GM19043 (cell line): ENCODE measurements at regions not wholly inside any gene's neighbourhood (a gene's known extent, or its start where the extent isn't known, plus 50 kb on each side); places are given as distances from the start of the nearest gene placed in this dataset.
"Not testable (repeated sequence)": the region's sequence is repeated elsewhere in the genome, so short reads cannot be mapped to it uniquely, and the experiment has no call there.

ENCODE experiments used
- ATAC-seq: cut with Tn5 transposase; IDR thresholded peaks from one replicate; pipeline ENCODE4 v1.9.1; 2021; ENCODE audit warnings: low read depth; ENCODE audit not compliant: unreplicated experiment

DNA sequence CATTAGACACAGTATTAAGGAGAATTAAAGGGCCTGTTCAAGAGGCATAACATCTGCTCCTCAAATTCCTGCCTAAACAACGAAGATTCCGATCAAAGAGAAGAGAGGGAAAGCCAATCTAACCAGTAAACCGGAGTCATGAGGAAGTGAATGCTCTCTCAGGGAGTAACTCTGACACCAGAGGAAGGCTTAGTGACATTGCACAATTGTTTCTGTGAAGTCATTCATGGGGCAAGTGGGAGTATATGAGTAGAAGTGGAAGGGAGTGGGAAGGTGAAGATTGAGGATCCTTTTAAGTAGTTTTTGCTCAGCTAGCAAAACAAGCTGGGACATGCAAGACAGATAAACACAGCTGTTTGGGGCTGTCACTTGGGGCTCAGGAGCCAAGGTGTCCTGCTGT is 136.4 kb upstream of the FAM174A start:
- not testable (repeated sequence) for ATAC-seq

DNA sequence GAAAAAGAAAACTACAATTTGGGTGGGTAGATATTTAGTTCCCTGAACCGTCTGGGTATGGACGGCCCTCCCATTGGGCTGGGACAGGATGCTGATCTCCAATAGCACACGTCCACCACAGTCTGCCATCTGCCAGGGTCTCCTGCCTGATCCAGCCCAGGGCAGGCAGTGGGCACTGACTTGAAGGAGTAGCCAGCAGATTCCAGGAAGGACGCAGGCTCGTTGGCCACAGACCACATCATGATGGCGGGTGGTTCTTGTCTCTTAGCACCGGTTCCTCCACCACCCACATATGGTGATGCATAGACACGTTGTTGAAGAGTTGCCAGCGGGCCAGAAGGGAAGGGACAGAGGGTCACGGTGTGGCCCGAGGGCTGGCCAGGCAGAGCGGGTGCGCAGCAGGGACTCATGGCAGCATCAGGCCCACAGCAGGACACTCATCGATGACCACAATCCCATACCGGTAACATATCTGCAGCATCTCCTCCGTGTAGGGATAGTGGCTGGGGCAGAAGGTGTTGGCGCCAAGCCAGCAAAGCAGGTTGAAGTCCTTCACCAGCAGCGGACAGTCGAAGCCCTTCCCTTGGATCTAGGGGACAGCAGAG is 155.8 kb upstream of the FAM174A start:
- not testable (repeated sequence) for ATAC-seq

DNA sequence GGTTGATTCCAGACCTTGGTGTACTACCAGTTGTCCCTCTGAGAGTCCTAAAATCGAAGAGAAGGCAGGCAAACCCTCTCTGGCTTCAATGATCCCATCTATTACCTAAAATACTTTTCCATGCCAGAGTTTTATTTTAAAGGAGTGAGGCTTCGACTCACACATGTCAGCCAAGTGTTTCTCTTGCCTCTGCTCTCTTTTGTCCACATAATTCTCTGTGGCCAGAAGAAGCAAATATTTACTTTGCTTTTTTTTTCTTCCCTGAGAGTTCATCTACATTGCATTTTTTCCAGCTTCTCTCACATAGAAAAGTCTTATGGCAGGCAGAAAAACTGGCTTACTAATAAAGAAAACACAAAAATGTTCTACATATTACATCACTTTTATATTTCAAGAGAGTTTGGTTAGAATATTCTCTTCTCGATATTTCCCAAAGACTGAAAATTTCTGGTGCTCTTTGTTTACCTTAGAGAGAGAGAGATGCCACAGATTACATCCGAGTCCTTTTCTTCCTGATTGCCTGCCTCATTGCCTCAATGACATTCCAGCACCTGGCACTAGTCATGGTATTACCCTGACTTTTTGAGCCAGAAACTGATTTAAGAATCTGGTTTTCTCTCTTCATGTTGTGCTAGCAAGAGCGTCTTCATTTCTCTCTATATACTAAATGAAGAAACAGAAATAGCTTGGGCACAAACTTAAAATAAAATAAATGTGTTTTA is 170.3 kb upstream of the FAM174A start:
- ATAC-seq, result not testable (repeated sequence)

DNA sequence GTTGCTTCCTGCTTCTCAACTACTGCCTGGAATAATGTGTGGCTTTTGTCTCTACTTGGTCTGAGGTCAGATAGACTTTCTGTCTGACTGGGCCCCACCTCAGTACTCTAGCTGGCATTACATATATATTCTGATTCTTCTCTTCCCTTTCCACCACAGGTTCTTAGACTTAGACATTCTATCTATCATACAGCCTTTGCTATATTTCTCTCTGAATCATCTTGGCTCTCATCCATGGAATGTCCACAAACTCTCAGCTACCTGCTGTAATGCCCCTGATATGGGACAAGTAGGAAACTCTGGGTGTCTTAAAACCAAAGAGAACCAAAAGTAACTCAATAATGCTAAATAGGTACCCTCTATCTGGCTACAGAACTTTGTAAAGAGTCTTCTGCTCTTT is 170.8 kb upstream of the FAM174A start:
- not testable (repeated sequence) for ATAC-seq

DNA sequence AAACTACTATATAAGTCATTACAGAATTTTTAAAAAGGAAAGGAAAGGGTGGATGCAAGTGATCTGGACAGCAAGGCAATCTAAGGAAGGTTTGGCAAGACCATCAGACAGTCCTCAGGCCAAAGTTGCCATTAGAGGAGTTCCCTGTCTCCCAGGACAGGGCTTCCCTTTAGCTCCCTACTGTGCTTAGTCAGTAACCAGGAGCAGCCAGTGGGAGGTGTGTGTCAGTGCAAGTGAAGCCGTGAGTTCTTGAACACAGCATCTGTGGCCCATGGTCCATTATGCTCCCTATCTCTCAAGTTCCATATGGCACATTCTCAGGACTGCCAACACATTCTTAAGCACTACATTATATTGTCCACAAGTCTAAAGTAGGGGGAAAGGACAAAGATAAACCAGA is 175.2 kb upstream of the FAM174A start:
- ATAC-seq, result not testable (repeated sequence)

DNA sequence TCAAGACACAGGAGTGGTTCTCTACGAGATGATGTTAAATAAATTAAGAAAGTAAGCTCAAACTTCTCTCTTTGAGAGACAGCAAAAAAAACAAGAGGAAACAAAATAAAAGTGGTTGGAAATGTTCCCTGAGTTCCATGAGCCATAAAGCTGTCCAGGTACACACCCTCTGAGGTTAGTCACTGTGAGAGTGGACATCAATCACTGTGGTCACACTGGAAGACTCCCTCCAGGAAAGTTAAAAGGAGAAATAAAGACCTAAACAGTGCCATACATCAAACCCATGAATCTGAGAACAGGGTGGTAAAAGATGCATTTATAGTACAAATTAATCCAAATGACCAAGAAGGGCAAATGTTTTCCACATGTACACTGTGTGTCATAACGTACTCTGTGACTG is 188.9 kb upstream of the FAM174A start:
- not testable (repeated sequence) for ATAC-seq

DNA sequence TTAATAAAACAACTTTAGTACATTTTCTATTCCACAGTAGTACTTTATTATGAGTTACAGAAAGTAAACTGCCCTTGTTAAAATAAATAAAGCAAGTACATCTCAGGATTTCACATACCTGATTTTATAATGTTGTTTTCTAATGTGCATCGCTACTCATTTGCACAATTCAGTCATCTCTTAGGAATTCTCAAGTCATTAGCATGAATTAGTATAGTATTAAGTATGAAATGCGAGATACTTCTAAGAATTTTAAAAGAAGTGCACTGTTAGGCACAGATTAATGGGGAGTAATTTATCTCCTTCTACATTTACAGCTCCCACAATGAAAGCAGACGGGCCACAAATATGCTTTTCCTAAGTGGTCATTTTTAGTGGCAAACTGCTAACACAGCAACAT is 193.7 kb upstream of the FAM174A start:
- not testable (repeated sequence) for ATAC-seq

DNA sequence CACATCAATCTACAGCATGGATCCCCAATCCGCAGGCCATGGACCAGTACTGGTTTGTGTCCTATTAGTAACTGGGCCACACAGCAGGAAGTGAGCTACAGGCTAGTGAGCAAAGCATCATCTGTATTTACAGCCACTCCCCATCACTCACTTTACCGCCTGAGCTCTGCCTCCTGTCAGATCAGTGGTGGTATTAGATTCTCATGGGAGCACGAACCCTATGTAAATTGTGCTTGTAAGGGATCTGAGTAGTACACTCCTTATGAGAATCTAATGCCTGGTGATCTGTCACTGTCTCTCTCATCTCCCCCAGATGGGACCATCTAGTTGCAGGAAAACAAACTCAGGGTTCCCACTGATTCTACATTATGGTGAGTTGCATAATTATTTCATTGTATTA is 212.7 kb upstream of the FAM174A start:
- ATAC-seq, result no peak

DNA sequence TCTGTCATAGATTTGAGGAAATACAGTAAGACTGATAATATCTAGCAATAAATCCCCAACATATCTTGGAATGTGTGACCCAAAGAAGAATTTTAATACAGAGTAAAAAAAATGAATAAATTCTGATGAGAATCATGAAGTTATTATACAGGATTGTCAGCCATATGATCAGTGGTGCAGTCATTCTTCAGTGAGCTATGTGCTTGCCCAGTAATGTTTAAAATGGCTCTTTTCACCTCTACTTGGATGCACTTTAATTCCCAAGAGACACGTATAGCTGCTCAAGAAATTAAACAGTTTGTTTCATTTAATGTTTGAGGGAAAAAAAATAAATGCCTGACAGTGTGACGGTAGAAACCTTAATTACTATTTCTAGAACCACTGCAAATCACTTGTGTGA is 215.3 kb upstream of the FAM174A start:
- ATAC-seq, result no peak

DNA sequence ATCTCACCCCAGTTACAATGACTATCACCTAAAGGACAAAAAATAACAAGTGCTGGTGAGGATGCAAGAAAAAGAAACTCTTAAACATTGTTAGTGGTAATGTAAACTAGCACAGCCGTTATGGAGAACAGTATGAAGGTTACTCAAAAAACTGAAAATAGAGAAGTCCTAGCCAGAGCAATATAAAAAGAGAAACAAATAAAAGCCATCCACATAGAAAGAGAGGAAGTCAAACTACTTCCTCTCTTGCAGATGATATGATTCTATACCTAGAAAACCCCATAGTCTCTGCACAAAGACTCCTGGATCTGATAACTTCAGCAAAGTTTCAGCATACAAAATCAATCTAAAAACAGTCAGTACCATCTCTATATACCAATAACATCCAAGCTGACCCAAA is 221.5 kb upstream of the FAM174A start:
- no peak for ATAC-seq

DNA sequence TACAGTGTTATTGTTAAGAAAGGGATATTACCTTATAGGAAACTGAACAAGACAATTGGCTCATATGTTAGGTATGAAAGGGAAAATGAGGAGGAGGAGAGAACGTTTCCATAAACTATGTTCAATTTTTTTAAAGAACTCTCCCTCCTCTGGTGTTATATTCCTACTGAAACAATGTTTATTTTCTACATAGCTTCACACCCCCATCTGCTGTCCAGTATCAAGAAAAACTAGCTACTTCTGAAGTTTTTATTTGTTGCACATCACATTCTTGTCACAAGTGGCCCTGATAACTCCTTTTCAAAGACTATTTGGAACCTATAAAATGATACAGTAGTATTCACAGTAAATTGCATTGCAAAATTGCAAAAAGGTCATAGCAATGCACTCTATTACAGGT is 223.4 kb upstream of the FAM174A start:
- no peak for ATAC-seq

DNA sequence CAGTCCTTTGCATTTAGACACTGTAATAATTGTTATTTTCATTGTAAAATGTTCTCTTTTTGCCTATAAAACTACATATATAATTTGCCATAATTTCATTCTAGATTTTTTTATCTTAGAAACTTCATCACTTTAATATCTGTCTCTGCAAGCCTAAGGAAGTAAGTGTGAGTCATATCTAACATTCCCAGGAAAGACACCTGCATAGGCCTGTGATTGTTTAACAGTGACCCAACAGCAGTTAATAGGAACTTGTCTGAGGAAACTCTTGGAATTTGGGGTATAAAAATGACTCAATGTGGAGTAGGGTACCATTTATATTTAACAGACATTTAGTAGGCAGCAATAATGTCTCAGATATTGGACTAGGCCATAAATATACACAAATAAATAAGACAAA is 229.2 kb upstream of the FAM174A start:
- no peak for ATAC-seq

DNA sequence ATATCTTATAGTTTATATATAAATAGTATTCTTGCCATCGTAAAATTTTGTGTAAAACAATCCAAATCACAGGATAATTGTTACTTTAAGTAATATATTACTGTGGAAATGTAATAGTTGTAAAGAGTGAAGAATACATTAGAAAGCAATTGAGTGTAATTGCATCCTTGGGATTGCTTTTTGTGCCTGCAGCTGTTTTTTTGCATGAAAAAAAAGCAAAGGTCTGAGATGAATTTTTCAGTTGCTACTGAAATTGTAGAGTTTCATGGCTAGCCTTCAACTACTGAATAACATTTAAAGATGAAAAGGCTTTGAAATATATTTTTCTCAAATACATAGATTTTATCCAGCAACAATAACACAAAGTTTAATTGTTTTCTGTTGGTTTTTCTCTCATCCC is 232.0 kb upstream of the FAM174A start:
- no peak for ATAC-seq

DNA sequence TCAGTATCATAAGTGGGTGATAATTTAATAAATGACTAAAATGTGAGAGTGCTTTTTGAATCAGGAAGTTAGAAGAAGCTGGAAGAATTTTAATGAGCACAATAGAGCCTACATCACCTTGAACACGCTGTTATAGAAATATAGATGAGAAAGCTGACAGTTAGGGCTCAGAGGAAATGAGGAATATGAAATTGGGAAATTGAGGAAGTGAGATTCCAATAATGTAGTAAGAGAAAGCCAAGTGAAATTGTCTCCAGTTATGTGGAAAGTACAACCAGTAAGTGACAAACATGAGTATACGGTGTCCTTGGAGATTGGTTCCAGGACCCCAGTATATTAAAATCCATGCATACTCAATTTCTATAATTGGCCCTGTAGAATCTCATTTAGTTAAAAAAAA is 235.9 kb upstream of the FAM174A start:
- ATAC-seq, result no peak

DNA sequence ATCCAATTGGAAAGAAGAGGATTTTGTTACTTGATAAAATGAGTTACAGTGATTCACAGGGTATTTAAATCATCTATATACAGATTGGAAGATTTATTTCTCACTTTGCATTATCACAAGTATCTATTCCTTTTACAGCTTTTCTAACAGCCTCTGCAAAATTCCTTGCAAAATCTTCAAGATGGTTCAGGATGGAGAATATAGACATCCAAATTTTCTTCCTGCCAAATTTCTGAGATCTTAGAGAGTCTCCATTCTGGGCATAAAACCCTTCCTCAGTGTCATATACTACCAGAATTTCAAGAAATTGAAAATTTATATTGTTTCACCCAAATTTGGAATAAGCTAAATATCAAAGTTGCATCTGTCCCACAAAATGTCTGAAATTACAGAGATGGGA is 259.1 kb upstream of the FAM174A start:
- ATAC-seq, result no peak

DNA sequence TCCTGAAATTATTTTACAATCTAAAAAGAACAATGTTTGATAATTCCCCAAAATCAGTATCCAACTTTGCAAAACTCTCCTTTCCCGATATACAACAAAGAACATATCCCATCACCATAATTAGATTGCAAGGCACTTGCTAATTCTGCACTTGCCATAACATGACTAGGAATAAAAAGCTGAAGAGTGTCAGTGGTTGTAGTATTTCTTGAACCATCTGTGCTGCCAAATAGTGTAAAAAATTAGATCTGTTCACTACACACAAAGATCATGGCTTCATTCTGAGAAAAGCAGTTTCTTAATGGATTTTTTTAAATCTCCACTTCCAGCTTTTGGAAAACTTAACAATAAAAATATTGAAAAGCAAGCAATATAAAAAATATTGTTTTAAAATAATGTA is 259.5 kb upstream of the FAM174A start:
- no peak for ATAC-seq

DNA sequence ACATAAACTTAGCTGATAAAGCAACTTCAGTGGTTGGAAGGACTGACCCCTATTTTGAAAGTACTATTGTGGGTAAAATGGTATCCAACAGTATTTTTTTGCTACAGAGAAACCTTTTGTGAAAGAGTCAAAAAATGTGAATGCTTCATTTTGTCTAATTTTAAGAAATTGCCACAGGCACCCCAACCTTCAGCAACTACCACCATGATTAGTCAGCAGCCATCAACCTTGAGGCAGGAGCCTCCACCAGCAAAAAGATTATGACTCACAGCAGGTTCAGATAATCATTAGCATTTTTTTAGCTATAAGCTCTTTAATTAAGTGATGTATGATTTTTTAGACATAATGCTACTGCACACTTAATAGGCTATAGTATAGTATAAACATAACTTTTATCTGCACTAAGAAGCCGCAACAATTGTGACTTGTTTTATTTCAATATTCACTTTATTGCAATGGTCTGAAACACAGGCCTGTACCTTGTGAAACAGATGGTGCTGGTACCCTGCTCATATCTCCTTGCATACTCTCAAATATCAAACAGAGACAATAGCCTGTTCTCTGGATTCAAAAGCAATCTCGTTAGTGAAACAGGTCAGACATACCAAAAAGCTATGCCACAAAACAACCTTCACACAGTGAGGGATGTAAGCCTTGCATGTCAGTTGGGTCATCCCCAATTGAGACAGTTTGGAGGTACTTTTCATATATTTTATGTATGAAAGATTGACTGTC is 261.2 kb upstream of the FAM174A start:
- ATAC-seq, result no peak

DNA sequence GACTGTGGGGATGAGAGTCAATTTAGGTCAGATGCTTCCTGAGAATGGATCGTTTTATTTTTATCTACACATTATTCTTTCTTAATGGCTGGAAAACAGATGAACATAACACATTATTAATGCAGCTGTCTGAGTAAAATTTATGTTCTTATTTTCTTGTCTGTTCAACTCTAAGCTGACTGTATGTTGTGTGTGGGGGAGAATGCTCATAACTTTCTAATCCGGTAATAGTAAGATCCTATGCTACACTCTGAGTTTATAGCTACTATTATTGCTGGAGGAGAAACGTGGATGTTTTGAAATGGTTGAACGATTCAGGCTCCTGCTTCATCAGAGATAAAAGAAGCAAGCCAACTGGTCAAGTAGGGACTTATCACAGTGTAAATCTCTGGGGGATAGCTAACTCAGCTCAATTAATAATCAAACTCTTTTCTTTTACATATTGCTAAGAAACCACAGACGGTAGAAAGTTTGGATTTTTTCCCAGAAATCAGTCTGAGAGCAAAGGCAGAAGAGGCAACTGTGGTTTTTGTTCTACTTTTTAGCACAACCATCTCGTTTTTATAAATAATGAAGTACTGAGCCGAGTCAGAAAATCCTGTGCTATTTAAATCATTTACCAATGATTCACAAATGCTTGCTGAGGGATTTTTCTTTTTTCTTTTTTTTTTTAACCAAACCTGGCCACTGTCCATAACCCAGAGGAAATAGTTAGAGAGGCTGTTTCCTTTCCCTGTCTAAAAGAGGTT is 265.0 kb upstream of the FAM174A start:
- ATAC-seq, result peak; percentile 45

DNA sequence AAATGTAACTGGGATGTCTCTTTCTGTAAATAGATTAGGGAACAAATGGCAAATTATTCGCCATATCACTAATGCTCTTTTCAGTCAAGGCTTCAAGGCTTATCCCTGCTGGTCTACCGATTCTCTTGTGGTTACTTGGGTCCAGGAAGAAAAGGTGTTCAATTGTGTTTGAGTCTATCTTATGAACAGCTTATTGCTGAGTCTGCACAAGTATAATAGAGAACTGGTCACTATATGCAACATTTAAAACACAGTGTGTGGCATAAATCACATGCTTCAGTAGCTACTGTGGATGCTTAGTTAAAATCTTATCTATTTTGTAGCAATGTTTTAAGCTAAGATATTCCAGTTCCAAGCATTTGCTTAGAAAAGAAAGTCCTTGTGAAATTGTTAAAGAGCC is 274.2 kb upstream of the FAM174A start:
- no peak for ATAC-seq

DNA sequence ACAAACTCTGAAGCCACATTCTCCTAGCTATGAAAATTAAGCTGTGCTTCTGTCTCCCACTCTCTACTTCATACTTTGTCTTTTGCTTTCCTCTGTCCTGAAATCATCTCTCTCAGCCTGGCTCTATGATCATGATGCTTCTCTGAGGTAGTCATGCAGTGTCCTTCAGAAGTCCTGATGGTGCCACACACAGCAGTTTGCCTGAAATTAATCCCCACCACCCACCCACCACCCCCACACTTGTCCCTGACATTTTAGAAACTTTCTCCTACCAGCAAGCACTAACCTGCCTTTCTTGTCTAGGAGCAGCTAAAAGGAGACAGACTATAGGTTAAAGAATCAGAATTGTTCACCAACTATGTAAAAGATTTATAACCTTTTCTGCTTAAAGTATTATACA is 282.2 kb upstream of the FAM174A start:
- ATAC-seq, result no peak

DNA sequence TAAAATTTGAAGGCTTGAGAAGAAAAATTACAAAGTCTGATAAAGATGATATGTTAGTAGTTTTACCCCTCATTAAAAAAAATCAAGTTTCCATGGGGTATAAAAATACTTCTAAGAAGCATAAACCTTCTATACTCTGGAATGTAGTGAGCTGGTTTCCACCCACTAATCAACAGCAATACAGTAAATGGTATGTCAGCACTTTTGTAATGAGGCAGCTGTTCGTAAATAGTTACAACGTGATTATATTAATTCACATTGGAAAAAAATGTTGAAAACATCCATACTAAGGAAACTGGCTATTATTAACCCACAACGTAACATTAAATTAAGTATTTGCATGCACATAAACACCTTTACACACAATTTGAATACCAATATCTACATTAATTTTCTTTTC is 283.1 kb upstream of the FAM174A start:
- no peak for ATAC-seq
